ENCODE measurements at regions not wholly inside any gene's neighbourhood (a gene's known extent, or its start where the extent isn't known, plus 50 kb on each side); places are given as distances from the start of the nearest gene placed in this dataset.

GRCh38 chr22:48354096-48354495 is 1473.6 kb downstream of the BRD1 start:
- no peak overlapping the region for H3K9ac ChIP-seq (ENCODE audit: low read length)
- H3K27me3 ChIP-seq (ENCODE audit: insufficient read depth, low read length), result no peaks in the 10 kb centered on the region; the same call in 1 of the 2 replicates
- ChIA-PET CTCF (no interaction called here), RAD21 (ENCODE audit: low non-redundant PET in 1 of 2, low total read pairs in 2 of 2, uncharacterized antibody in 2 of 2, unreplicated experiment in 2 of 2) (no interaction called here), POLR2A (no interaction called here)
- no peaks in the 10 kb centered on the region for H3K79me2 ChIP-seq (ENCODE audit: insufficient read depth, low read length)
- ATAC-seq, result no peak
- H3K9me2 ChIP-seq (ENCODE audit: insufficient read depth), result no peaks in the 10 kb centered on the region
- no TSS peak for BruUV-seq (replicated peaks)
- H3K4me1 ChIP-seq (ENCODE audit: control insufficient read depth in 1 of 2, insufficient read depth in 2 of 2, low read length in 2 of 2), result no peaks in the 10 kb centered on the region
- intact Hi-C loops (cut with micrococcal nuclease), result no loop called here
- no peak for TF ChIP-seq FOSL1 (IDR thresholded peaks at IDR 0.05; ENCODE audit: low read depth)
- no peak for TF ChIP-seq RAD21 (IDR thresholded peaks at IDR 0.05; ENCODE audit: low read depth)
- TF ChIP-seq ZBTB33 (IDR thresholded peaks at IDR 0.05; ENCODE audit: extremely low read depth, insufficient replicate concordance, low read length), result no peak
- no peak for TF ChIP-seq YY1 (IDR thresholded peaks at IDR 0.05; ENCODE audit: extremely low read depth, insufficient replicate concordance, low read depth, low read length)
- TF ChIP-seq SIN3A (IDR thresholded peaks at IDR 0.05; ENCODE audit: low read depth), result no peak
- no peak for TF ChIP-seq ZFX (IDR thresholded peaks at IDR 0.05)
- no peak for TF ChIP-seq REST (IDR thresholded peaks at IDR 0.05; ENCODE audit: low read depth)
- no peak for TF ChIP-seq ELF1 (IDR thresholded peaks at IDR 0.05; ENCODE audit: borderline replicate concordance, low read depth)
- TF ChIP-seq POLR2A (IDR thresholded peaks at IDR 0.05; ENCODE audit: borderline replicate concordance, extremely low read depth, insufficient read depth, insufficient read length), result no peak
- no peak for TF ChIP-seq CBX3 (IDR thresholded peaks at IDR 0.05; ENCODE audit: low read depth)
- no peak for TF ChIP-seq TCF7L2 (IDR thresholded peaks at IDR 0.05; ENCODE audit: borderline replicate concordance, extremely low read depth, insufficient read depth, insufficient read length)
- DNase-seq (ENCODE audit: low read depth, low spot score), result no peak
- H3K4me3 ChIP-seq (replicated peaks in 1 of 2; ENCODE audit: low read depth in 1 of 2, low read length in 2 of 2), result no peak overlapping the region
- no peaks in the 10 kb centered on the region for H4K20me1 ChIP-seq (ENCODE audit: insufficient read depth)
- H3K36me3 ChIP-seq (ENCODE audit: control insufficient read depth in 1 of 2, insufficient read depth in 2 of 2, low read length in 2 of 2), result no peaks in the 10 kb centered on the region
- H3K9me3 ChIP-seq (ENCODE audit: control insufficient read depth in 1 of 2, insufficient read depth in 1 of 2, low read depth in 1 of 2, low read length in 2 of 2), result peaks cover under 1 to 4% of the 10 kb centered on the region in 2 experiments; a peak in 1 of 4 replicates
- no peak overlapping the region for H3K27ac ChIP-seq (ENCODE audit: low read depth, low read length)
- no peak overlapping the region for H3K4me2 ChIP-seq (ENCODE audit: low read length)
- no peak overlapping the region for H2AFZ ChIP-seq (ENCODE audit: low read depth, low read length, poor library complexity, severe bottlenecking)
